Peyer's patch (tissue), 4 donors: ENCODE measurements at regions not wholly inside any gene's neighbourhood (a gene's known extent, or its start where the extent isn't known, plus 50 kb on each side); places are given as distances from the start of the nearest gene placed in this dataset.
"Not testable (repeated sequence)": the region's sequence is repeated elsewhere in the genome, so short reads cannot be mapped to it uniquely, and the experiment has no call there.

ENCODE experiments used
- DNase-seq, 3 donors: peaks; one replicate each; pipeline ENCODE4 v3.0.0-alpha.2; 2017 to 2019
- H3K27ac ChIP-seq, 4 donors: fragments of 200-600 bp; sonication (generic); one replicate each; pipeline ENCODE4 v1.5.1; 2016 to 2019
- H3K27me3 ChIP-seq, 2 donors: fragments of 200-600 bp; sonication (generic); one replicate each; pipeline ENCODE4 v1.5.1; 2019
- H3K36me3 ChIP-seq, 3 donors: fragments of 200-600 bp; sonication (generic); one replicate each; pipeline ENCODE4 v1.5.1; 2016 to 2019
- H3K4me1 ChIP-seq, 4 donors: fragments of 200-600 bp; sonication (generic); one replicate each; pipeline ENCODE4 v1.5.1; 2016 to 2019
- H3K4me3 ChIP-seq, 4 donors: fragments of 200-600 bp; sonication (generic); 1 replicate in 3 of 4; 2 replicates in 1 of 4; pipeline ENCODE4 v1.5.1; 2016 to 2019; ENCODE audit warnings: mild to moderate bottlenecking in 1 of 4
- H3K9me3 ChIP-seq, 4 donors: fragments of 200-600 bp; sonication (generic); one replicate each; pipeline ENCODE4 v1.5.1; 2016 to 2019; ENCODE audit warnings: mild to moderate bottlenecking in 1 of 4
- CTCF ChIP-seq, 6 experiments: fragments of 450-650 bp in 4 of 6; fragments of 200-600 bp in 2 of 6; sonication (generic) in 1 of 6; IDR thresholded peaks; one replicate each; pipeline ENCODE4 v1.5.1; 2017 to 2019; ENCODE audit warnings: antibody characterized with exemption in 6 of 6, mild to moderate bottlenecking in 3 of 6, moderate library complexity in 1 of 6
- POLR2A ChIP-seq, 2 donors: fragments of 450-650 bp; IDR thresholded peaks; one replicate each; pipeline ENCODE4 v1.5.1; 2017; ENCODE audit warnings: antibody characterized with exemption in 2 of 2, mild to moderate bottlenecking in 2 of 2, moderate library complexity in 2 of 2

- Histone ChIP-seq H3K27ac (no peak overlapping the region), H3K9me3 (no peaks in the 10 kb centered on the region), H3K36me3 (no peaks in the 10 kb centered on the region), H3K27me3 (no peaks in the 10 kb centered on the region), H3K4me3 (no peak overlapping the region), H3K4me1 (no peaks in the 10 kb centered on the region)
- TF ChIP-seq POLR2A (IDR thresholded peaks at IDR 0.05) (no peak), CTCF (IDR thresholded peaks at IDR 0.05) (no peak)
- no peak for DNase-seq
These were observed 139.6 kb downstream of the MYLK4 start for GRCh38 chr6:2611092-2611491.

- no peak for DNase-seq
- H3K9me3 ChIP-seq = no peaks in the 10 kb centered on the region
- H3K27me3 ChIP-seq = no peaks in the 10 kb centered on the region
- TF ChIP-seq CTCF (IDR thresholded peaks at IDR 0.05) (no peak), POLR2A (IDR thresholded peaks at IDR 0.05) (no peak)
- H3K4me1 ChIP-seq = no peaks in the 10 kb centered on the region
- no peaks in the 10 kb centered on the region for H3K36me3 ChIP-seq
- no peak overlapping the region for H3K4me3 ChIP-seq
- no peak overlapping the region for H3K27ac ChIP-seq
These were observed 142.2 kb downstream of the MYLK4 start for GRCh38 chr6:2608503-2608902.

- TF ChIP-seq CTCF (IDR thresholded peaks at IDR 0.05) (no peak), POLR2A (IDR thresholded peaks at IDR 0.05) (no peak)
- H3K9me3 ChIP-seq = no peaks in the 10 kb centered on the region
- H3K4me3 ChIP-seq = no peak overlapping the region
- DNase-seq = no peak
- no peaks in the 10 kb centered on the region for H3K4me1 ChIP-seq
- H3K27ac ChIP-seq = no peak overlapping the region
- H3K27me3 ChIP-seq = no peaks in the 10 kb centered on the region
- no peaks in the 10 kb centered on the region for H3K36me3 ChIP-seq
These were observed 150.4 kb downstream of the MYLK4 start for GRCh38 chr6:2600363-2600762.

- DNase-seq = no peak
- Histone ChIP-seq H3K27ac (no peak overlapping the region), H3K9me3 (no peaks in the 10 kb centered on the region), H3K4me1 (no peaks in the 10 kb centered on the region), H3K4me3 (no peak overlapping the region), H3K27me3 (no peaks in the 10 kb centered on the region), H3K36me3 (no peaks in the 10 kb centered on the region)
- no peak for TF ChIP-seq CTCF (IDR thresholded peaks at IDR 0.05)
- TF ChIP-seq POLR2A (IDR thresholded peaks at IDR 0.05) = no peak
These were observed 150.9 kb downstream of the MYLK4 start for GRCh38 chr6:2599817-2600216.

GRCh38 chr6:2598867-2599266 lies 151.9 kb downstream of the MYLK4 start:
- Histone ChIP-seq H3K27ac (no peak overlapping the region), H3K9me3 (no peaks in the 10 kb centered on the region), H3K36me3 (no peaks in the 10 kb centered on the region), H3K4me1 (no peaks in the 10 kb centered on the region), H3K4me3 (no peak overlapping the region), H3K27me3 (no peaks in the 10 kb centered on the region)
- TF ChIP-seq POLR2A (IDR thresholded peaks at IDR 0.05) (no peak), CTCF (IDR thresholded peaks at IDR 0.05) (no peak)
- no peak for DNase-seq

GRCh38 chr6:2597991-2598390 lies 152.7 kb downstream of the MYLK4 start:
- H3K4me1 ChIP-seq = no peaks in the 10 kb centered on the region

GRCh38 chr6:2597457-2597856 lies 153.3 kb downstream of the MYLK4 start:
- not testable (repeated sequence) for H3K27me3 ChIP-seq, DNase-seq, H3K9me3 ChIP-seq, H3K27ac ChIP-seq, H3K4me1 ChIP-seq, H3K4me3 ChIP-seq, H3K36me3 ChIP-seq

More at GRCh38 chr6:2597991-2598390, 152.7 kb downstream of the MYLK4 start:
- no peaks in the 10 kb centered on the region for H3K36me3 ChIP-seq
- H3K27me3 ChIP-seq = no peaks in the 10 kb centered on the region
- no peak overlapping the region for H3K27ac ChIP-seq
- TF ChIP-seq CTCF (IDR thresholded peaks at IDR 0.05) (no peak), POLR2A (IDR thresholded peaks at IDR 0.05) (no peak)
- no peak for DNase-seq
- no peaks in the 10 kb centered on the region for H3K9me3 ChIP-seq
- H3K4me3 ChIP-seq = no peak overlapping the region
